ENCODE measurements at regions not wholly inside any gene's neighbourhood (a gene's known extent, or its start where the extent isn't known, plus 50 kb on each side); places are given as distances from the start of the nearest gene placed in this dataset.

DNA sequence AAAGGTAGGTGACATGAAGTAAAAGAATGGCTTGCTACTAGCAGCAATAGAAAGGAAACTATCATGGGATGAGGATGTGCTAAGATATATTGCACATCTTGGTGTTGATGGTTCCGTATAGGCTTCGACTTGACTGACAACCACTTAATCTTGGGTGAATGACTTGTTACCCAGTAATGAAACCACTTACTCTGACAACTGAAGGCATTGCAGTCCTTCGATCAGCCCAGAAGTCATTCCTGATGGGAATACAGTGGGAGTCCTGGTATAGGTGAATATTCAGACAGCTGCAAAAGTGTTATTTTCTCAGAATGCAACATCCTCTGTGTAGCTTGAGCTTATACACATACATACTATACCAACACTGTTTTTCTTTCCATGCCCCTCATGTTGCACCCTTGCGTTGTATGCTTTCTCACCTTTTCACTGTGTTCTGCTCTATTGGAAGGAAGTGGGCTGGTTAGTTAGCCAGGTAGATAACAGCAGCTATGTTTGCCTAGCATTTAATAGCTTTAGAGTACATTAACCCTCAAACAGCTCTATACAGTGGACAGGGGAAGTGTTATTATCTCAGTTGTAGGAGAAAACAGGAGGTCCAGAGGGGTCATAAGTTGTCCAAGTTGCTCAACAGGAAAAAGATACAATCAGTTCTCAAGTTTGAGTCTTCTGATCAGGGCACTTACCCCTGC is 376.5 kb downstream of the MFSD1 start:
- Histone ChIP-seq H3K4me1 (ENCODE audit: control insufficient read depth in 1 of 2, insufficient read depth in 1 of 2, low read depth in 1 of 2, low read length in 1 of 2) (no peaks in the 10 kb centered on the region), H3K27me3 (no peaks in the 10 kb centered on the region), H3K27ac (no peak overlapping the region), H3K4me3 (ENCODE audit: low read depth in 1 of 2, low read length in 1 of 2) (no peak overlapping the region), H3K36me3 (no peaks in the 10 kb centered on the region), H3K9me3 (no peaks in the 10 kb centered on the region)
- TF ChIP-seq, protein P1, sequence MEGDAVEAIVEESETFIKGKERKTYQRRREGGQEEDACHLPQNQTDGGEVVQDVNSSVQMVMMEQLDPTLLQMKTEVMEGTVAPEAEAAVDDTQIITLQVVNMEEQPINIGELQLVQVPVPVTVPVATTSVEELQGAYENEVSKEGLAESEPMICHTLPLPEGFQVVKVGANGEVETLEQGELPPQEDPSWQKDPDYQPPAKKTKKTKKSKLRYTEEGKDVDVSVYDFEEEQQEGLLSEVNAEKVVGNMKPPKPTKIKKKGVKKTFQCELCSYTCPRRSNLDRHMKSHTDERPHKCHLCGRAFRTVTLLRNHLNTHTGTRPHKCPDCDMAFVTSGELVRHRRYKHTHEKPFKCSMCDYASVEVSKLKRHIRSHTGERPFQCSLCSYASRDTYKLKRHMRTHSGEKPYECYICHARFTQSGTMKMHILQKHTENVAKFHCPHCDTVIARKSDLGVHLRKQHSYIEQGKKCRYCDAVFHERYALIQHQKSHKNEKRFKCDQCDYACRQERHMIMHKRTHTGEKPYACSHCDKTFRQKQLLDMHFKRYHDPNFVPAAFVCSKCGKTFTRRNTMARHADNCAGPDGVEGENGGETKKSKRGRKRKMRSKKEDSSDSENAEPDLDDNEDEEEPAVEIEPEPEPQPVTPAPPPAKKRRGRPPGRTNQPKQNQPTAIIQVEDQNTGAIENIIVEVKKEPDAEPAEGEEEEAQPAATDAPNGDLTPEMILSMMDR (IDR thresholded peaks at IDR 0.05), result no peak

DNA sequence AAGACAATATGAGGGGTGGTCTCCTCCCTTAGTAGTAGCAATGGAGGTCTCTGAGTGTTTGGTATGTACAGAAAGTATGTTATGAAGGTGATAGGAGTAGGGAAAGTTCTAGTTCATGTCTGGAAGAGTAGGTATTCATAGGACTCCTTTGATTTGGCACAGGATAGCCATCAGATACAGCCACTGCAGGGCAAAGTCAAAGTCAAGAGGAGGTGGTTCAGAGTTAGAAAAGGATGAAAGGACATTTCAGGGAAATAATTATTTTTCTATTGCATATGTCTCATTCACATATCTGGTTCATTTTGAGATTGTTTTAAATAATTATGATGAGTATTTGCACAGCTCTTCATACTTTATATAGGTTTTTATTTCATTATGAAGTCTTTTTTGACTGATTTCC is 381.1 kb downstream of the MFSD1 start:
- TF ChIP-seq, protein P1 (IDR thresholded peaks at IDR 0.05), result no peak

DNA sequence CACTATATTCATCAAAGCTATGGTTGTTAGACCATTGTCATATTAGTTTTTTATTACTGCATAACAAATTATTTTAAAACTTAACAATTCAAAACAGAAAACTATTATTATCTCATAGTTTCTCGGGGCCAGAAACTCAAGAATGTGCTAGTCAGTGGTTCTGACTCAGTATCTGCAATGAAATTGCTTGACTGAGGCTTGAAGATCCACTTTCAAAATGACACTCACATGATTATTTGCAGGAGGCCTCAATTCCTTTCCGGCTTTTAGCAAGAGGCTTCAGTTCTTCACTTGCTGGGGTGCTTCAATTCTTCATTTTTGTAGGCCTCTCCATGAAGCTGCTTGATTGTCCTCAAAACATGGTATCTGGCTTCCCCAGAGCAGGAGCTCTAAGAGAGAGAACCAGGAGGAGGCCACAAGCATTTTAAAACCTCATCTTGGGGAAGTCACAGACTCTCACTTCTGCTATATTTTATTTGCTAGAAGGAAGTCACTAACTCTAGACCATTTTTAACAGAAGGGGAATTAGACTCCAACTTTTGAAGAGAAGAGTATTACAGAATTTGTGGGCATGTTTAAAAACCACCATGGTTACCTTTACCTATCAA is 383.7 kb downstream of the MFSD1 start:
- Histone ChIP-seq H3K9me3 (no peaks in the 10 kb centered on the region), H3K27ac (no peak overlapping the region), H3K36me3 (no peaks in the 10 kb centered on the region), H3K27me3 (no peaks in the 10 kb centered on the region), H3K4me3 (ENCODE audit: low read depth in 1 of 2, low read length in 1 of 2) (no peak overlapping the region), H3K4me1 (ENCODE audit: control insufficient read depth in 1 of 2, insufficient read depth in 1 of 2, low read depth in 1 of 2, low read length in 1 of 2) (no peaks in the 10 kb centered on the region)
- TF ChIP-seq, protein P1 (IDR thresholded peaks at IDR 0.05), result no peak

More for the DNA sequence above, 381.1 kb downstream of the MFSD1 start:
- Histone ChIP-seq H3K27ac (no peak overlapping the region), H3K27me3 (no peaks in the 10 kb centered on the region), H3K4me1 (ENCODE audit: control insufficient read depth in 1 of 2, insufficient read depth in 1 of 2, low read depth in 1 of 2, low read length in 1 of 2) (no peaks in the 10 kb centered on the region), H3K36me3 (no peaks in the 10 kb centered on the region), H3K9me3 (no peaks in the 10 kb centered on the region), H3K4me3 (ENCODE audit: low read depth in 1 of 2, low read length in 1 of 2) (no peak overlapping the region)

DNA sequence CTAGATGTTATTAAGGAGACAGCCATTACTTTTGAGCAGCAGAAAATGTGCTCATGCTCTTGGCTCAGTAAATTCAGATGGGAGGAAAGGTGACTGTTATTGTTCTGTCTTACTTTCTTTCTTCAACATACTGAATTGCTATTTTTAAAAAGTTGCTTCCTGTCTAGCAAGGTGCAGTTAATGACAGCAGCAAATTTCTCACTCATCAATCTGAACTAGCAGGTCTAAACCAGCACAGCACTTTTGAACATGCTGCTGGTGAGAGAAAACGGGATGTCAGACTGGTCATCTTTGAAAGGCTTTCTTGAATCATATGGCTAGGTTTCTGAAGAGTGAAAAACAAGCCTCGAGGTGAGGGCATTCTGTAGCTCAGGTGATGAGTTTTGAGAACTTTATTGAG is 384.7 kb downstream of the MFSD1 start:
- H3K27ac ChIP-seq, result no peak overlapping the region

DNA sequence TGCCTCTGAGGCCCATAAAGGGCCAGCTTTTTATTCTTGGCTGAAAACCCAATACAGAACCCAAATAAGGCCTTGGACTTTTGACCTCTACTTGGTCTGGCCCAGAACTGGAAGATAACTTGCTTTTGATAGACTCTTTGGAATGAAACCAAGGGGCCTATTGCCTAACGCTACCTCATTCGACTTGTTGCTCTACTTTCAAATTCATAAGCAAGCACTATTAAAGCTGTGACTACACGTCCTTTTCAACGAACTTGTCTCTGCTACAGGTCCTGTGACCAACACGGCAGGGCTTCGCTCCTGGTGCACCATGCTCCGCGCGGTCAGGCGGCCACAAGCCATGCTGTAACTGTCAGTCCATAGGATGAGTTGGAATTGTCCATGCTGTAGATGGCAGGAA is 385.4 kb downstream of the MFSD1 start:
- H3K36me3 ChIP-seq, result no peaks in the 10 kb centered on the region
- no peaks in the 10 kb centered on the region for H3K9me3 ChIP-seq
- no peaks in the 10 kb centered on the region for H3K27me3 ChIP-seq
- no peaks in the 10 kb centered on the region for H3K4me1 ChIP-seq (ENCODE audit: control insufficient read depth in 1 of 2, insufficient read depth in 1 of 2, low read depth in 1 of 2, low read length in 1 of 2)
- H3K27ac ChIP-seq, result no peak overlapping the region
- TF ChIP-seq, protein P1 (IDR thresholded peaks at IDR 0.05), result no peak
- no peak overlapping the region for H3K4me3 ChIP-seq (ENCODE audit: low read depth in 1 of 2, low read length in 1 of 2)

More for the DNA sequence above, 384.7 kb downstream of the MFSD1 start:
- Histone ChIP-seq H3K36me3 (no peaks in the 10 kb centered on the region), H3K4me1 (ENCODE audit: control insufficient read depth in 1 of 2, insufficient read depth in 1 of 2, low read depth in 1 of 2, low read length in 1 of 2) (no peaks in the 10 kb centered on the region), H3K9me3 (no peaks in the 10 kb centered on the region), H3K4me3 (ENCODE audit: low read depth in 1 of 2, low read length in 1 of 2) (no peak overlapping the region), H3K27me3 (no peaks in the 10 kb centered on the region)
- TF ChIP-seq, protein P1 (IDR thresholded peaks at IDR 0.05), result no peak

All from neutrophil (primary cell).